ENCODE measurements at regions not wholly inside any gene's neighbourhood (a gene's known extent, or its start where the extent isn't known, plus 50 kb on each side); places are given as distances from the start of the nearest gene placed in this dataset.

DNA sequence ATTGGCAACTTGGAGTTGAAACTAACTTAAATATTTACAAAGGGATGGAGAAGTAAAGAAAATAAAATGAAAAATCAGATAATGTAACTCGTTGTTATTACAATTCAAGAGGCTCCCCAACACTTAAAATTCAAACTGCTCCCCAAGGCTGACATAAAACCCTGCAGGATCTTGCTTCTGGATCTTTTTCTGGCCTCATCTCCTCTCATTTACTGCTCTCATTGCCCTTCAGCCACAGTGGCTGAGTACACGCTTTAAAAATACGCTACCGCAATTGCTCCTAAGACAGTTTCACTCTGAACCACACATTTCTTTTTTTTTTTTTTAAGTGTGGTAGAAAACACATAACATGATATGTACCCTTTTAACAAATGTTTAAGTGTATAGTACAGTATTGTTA is 718.1 kb upstream of the ANO3 start:
- TF ChIP-seq, protein P1, sequence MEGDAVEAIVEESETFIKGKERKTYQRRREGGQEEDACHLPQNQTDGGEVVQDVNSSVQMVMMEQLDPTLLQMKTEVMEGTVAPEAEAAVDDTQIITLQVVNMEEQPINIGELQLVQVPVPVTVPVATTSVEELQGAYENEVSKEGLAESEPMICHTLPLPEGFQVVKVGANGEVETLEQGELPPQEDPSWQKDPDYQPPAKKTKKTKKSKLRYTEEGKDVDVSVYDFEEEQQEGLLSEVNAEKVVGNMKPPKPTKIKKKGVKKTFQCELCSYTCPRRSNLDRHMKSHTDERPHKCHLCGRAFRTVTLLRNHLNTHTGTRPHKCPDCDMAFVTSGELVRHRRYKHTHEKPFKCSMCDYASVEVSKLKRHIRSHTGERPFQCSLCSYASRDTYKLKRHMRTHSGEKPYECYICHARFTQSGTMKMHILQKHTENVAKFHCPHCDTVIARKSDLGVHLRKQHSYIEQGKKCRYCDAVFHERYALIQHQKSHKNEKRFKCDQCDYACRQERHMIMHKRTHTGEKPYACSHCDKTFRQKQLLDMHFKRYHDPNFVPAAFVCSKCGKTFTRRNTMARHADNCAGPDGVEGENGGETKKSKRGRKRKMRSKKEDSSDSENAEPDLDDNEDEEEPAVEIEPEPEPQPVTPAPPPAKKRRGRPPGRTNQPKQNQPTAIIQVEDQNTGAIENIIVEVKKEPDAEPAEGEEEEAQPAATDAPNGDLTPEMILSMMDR (conservative IDR thresholded peaks at IDR 0.05 in 1 of 2, IDR thresholded peaks at IDR 0.05 in 1 of 2; ENCODE audit: low read depth in 1 of 2, low read length in 2 of 2): no peak
- TF ChIP-seq EZH2 (IDR thresholded peaks at IDR 0.05; ENCODE audit: low read length, missing control alignments): no peak

Data from fibroblast of lung (primary cell).